HG03103 (cell line): ENCODE measurements at regions not wholly inside any gene's neighbourhood (a gene's known extent, or its start where the extent isn't known, plus 50 kb on each side); places are given as distances from the start of the nearest gene placed in this dataset.

Experiments used
- ATAC-seq: cut with Tn5 transposase; IDR thresholded peaks from one replicate; pipeline ENCODE4 v1.9.1; 2021; ENCODE audit warnings: low read depth; ENCODE audit not compliant: unreplicated experiment

- no peak for ATAC-seq
Observed at GRCh38 chr9:2992427-2992826, 148.5 kb upstream of the PUM3 start.

GRCh38 chr9:2991292-2991691 lies 147.4 kb upstream of the PUM3 start:
- ATAC-seq = no peak

GRCh38 chr9:2987679-2988078 lies 143.8 kb upstream of the PUM3 start:
- ATAC-seq = no peak

DNA sequence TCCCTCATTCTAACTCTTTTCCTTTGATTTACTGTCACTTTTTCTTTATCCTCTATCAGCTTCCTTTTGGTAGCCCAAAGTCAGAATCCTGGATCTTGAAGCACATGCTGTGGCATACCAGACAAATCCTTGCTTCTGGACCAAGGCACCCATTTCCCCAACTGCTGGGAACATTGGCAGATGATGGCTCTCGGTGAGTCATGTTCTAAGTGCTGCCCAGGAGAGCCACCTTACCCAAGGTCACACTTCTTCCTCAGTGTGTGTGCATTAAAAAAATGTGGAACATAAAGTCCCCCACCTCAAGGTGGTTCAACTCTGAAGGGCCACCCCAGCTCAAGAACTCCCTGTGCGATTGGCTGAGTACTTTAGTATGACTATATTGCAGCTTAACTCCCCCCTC lies 141.4 kb upstream of the PUM3 start:
- ATAC-seq = no peak

- ATAC-seq = no peak
Observed at GRCh38 chr9:2984491-2984890, 140.6 kb upstream of the PUM3 start.

- no peak for ATAC-seq
Observed at GRCh38 chr9:2979957-2980610, 136.2 kb upstream of the PUM3 start.

DNA sequence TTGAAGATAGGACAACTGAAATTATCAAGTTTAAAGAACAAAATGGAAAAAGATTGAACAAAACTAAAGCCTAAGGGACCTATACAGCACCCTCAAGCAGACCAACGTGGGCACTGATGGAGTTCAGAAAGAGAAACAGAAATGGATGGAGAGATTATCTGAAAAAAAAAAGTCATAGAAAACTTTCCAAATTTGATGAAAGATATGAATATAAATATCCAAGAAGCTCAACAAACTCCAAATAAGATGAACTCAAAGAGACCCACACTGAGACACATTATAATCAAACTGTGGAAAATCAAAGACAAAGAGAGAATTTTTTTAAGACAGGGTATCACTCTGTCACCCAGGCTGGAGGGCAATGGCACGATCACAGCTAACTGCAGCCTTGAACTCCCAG lies 128.6 kb upstream of the PUM3 start:
- ATAC-seq = no peak

DNA sequence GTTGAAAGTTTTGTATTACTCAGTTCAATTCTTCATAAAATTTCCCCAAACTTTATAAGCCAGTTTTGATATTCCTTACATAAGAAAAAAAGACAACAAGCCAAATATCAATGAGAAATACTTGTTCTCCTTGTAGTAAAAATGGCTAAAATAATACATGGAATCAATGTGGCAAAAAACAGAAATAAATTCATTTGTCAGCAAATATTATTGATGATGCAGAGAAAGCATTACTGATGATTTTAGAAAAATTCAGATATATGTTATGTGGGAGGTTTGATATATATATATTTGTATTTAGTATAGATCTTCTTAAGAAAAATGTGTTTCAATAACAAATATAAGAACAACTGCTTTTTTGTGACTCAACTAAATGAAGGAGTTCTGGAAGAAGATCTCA lies 127.0 kb upstream of the PUM3 start:
- ATAC-seq = no peak

DNA sequence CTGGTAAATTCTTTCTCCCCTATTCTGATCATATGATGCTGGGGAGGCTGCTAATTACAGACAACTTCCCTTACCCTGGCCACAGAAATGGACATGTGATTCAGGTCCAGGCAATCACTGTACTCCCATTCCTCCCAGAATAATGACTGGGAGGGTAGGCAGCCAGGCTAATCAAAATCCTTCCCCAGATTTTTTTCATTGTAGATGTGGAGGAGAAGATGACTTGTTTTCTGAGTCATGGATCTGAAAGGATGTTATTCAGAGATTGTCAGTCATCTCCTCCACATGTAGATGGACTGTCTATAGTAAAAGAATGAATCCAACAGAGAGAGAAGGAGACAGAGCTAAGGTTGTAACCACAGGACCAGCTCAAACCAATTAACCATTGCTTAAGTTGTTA lies 123.9 kb upstream of the PUM3 start:
- ATAC-seq = no peak

DNA sequence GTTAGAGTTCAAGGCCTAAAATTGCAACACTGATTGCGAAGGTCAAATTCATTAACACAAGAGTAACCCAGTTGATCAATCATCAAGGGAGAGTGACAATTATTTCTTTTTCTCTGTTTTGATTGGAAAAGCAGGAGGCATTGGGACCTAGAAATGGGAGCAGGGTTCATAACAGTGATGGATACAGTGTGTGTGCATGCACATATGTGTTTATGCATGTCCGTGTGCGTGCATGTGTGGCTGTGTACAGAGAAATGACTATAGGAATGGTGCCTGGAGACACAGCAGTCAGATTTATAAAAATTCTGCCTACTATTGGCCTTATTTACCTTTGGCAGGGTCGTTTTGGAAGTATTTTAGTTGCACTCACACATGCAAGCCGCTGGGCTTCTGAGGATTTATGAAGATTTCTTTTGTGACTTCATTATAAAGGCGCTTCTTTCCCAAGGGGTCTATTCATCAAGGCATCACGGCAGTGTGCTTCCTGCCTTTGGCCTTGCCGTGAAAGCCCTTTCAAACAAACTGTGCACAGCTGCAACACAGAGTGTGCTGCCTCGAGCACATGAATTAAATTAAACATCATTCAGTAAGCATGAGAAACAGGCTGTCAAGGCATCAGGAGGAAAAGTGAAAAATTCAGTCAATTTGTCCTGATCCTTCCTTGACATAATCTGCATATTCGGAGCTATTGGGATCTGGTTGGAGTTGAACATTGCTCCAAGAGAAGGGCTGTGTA lies 122.8 kb upstream of the PUM3 start:
- ATAC-seq = no peak

- ATAC-seq = no peak
Observed at GRCh38 chr9:2964470-2964869, 120.6 kb upstream of the PUM3 start.

- no peak for ATAC-seq
Observed at GRCh38 chr9:2963307-2963706, 119.4 kb upstream of the PUM3 start.

- no peak for ATAC-seq
Observed at GRCh38 chr9:2962471-2963172, 118.7 kb upstream of the PUM3 start.

- no peak for ATAC-seq
Observed at GRCh38 chr9:2958219-2958618, 114.3 kb upstream of the PUM3 start.

GRCh38 chr9:2957656-2958200 lies 113.8 kb upstream of the PUM3 start:
- ATAC-seq = no peak

GRCh38 chr9:2955575-2955974 lies 111.7 kb upstream of the PUM3 start:
- ATAC-seq = no peak

DNA sequence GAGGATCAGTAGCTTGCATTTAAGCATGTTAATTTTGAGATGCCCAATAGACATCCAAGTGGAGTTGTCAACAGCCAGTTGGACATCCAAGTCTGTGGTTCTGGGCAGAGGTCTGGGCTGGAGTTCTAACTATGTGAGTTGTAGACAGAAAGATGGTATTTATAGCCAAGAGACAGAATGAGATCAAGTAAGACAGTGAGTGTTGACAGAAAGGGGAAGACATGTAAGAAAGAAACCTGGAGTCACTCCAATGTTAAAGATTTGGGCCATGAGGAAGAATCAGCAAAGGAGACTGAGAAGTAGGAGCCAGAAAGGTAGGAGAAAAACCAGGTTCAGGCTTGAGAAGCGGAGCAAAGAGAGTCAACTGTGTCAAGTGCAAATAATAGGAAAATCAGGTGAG lies 95.5 kb upstream of the PUM3 start:
- ATAC-seq = no peak

DNA sequence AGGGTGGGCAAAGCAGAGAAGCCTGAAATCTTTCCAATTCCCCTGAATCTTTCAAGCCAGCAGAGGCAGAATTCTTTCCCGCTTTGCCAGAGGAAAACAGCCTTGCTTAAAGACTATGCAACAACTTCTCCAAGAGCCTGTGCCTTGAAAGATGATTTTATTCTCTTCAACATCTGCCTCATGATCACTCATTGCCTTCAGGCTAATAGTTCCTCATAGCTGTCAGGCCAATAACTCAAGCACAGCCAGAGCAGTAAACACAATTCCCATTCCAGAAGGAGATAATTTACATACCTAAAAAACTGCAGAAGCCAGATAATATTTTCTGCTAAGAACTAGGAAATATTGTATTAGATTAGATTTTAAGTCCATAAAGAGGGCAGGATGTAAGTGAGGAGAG lies 92.3 kb upstream of the PUM3 start:
- no peak for ATAC-seq

- ATAC-seq = no peak
Observed at GRCh38 chr9:2934883-2935282, 91.0 kb upstream of the PUM3 start.

DNA sequence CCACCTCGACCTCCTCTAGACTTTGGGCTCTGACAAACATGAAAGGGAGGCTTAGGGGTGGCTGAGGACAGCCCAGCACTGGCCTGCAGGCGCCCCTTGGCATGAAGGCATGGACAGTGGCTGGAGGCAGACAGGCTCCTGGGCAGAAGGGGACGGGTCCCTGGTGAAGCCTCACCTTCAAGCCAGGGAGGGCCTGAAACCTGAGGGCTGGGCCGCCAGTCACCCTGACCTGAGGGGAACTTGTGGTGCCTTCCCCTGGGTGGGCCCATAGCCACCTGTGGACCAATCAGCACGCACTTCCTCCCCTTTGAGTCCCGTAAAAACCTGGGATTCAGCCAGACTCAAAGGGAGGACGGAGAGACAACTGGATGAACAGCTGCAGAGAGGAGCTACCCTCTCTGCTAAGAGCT lies 90.4 kb upstream of the PUM3 start:
- no peak for ATAC-seq
